ENCODE measurements at regions not wholly inside any gene's neighbourhood (a gene's known extent, or its start where the extent isn't known, plus 50 kb on each side); places are given as distances from the start of the nearest gene placed in this dataset.

DNA sequence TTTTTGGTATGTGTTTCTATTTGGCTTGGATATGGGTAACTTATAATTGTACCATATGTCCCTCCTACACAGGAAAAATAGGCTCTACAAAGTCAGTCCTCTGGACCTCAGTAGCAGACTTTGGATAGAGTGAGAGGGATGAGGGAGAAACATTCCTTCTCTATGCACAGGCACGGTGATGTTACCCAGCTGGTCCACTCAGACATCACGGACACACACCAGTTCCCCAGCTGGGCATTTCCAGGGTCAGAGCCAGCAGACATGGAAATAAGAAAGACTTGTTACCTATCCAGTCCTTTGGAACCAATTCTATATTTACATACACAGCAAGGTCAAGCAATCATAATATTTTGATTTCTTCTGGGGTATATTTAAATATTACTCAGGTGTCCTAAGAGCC, 433.1 kb upstream of the KCNMB2 start (continued):
- TF ChIP-seq MAFG (CRISPR knock-in tag; IDR thresholded peaks at IDR 0.05) (no peak), CBX2 (IDR thresholded peaks at IDR 0.05; ENCODE audit: low read depth, low read length) (no peak), CBX2 (CRISPR knock-in tag; IDR thresholded peaks at IDR 0.05; ENCODE audit: low read depth) (no peak)

DNA sequence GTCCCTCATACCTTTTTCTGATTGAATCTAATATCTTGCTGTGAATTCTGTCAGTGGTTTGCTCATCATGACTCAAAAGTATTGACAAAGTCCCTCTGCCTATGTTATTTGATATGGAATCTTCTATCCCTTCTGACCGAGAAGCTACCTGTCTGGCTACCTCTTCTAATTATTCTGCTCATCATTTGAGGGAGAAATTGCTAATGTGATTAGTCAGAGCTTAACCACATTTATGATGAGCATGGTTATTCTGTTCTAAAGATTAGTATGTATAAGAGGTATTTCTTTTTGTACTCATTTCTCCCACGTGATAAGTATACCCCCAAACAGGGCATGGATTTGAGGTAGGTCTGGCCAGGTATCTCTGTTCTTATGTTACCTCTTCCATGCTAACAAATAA, 428.4 kb upstream of the KCNMB2 start:
- no peak for DNase-seq (ENCODE audit: low spot score)
- 0% methylated on average over 2 of the region's 2 CpGs for WGBS (ENCODE audit: low lambda C conversion rate)
- H3K36me3 ChIP-seq (replicated peaks in 1 of 2; ENCODE audit: control insufficient read depth in 1 of 2, insufficient read depth in 2 of 2, low read length in 2 of 2), result no peaks in the 10 kb centered on the region
- no peak overlapping the region for H2AFZ ChIP-seq (ENCODE audit: low read length)
- H3K9me3 ChIP-seq (ENCODE audit: low read length), result no peaks in the 10 kb centered on the region
- intact Hi-C loops (cut with micrococcal nuclease; ENCODE audit: unreplicated experiment), result no loop called here
- no peak overlapping the region for H3K27ac ChIP-seq (ENCODE audit: extremely low read length, insufficient read depth, low read length)
- H3K4me3 ChIP-seq (replicated peaks in 1 of 3; ENCODE audit: insufficient read depth in 1 of 3, low read depth in 2 of 3, low read length in 3 of 3), result no peak overlapping the region
- H3K27me3 ChIP-seq (ENCODE audit: control insufficient read depth in 1 of 2, insufficient read depth in 2 of 2, low read length in 2 of 2), result no peaks in the 10 kb centered on the region
- no peaks in the 10 kb centered on the region for H4K20me1 ChIP-seq (ENCODE audit: insufficient read depth, low read length)
- no peaks in the 10 kb centered on the region for H3K4me1 ChIP-seq (ENCODE audit: insufficient read depth, low read length)
- no peak overlapping the region for H3K9ac ChIP-seq (ENCODE audit: insufficient read depth, low read depth, low read length)
- no peak for FAIRE-seq
- no peak for ATAC-seq
- ChIA-PET POLR2A (no interaction called here), CTCF (ENCODE audit: low intra/inter-chr PET ratio, low total read pairs) (no interaction called here)
- H3K4me2 ChIP-seq (ENCODE audit: low read depth, low read length), result no peak overlapping the region
- no TSS peak for BruUV-seq (replicated peaks)
- no peaks in the 10 kb centered on the region for H3K79me2 ChIP-seq (ENCODE audit: insufficient read depth, low read length)
- in situ Hi-C loops (cut with HindIII; ENCODE audit: extremely low pct_ligation_motif_present, low pct_unique_long_range_greater_than_20kb), result no loop called here
- TF ChIP-seq LCORL (IDR thresholded peaks at IDR 0.05) (no peak), LCORL (CRISPR knock-in tag; IDR thresholded peaks at IDR 0.05) (no peak), ZNF552 (CRISPR knock-in tag; IDR thresholded peaks at IDR 0.05; ENCODE audit: borderline replicate concordance) (no peak), BORCS8-MEF2B (CRISPR knock-in tag; IDR thresholded peaks at IDR 0.05) (no peak), KDM1A (CRISPR knock-in tag; IDR thresholded peaks at IDR 0.05) (no peak), ZNF33B (CRISPR knock-in tag; IDR thresholded peaks at IDR 0.05) (no peak), DNMT3B (CRISPR knock-in tag; conservative IDR thresholded peaks at IDR 0.05) (no peak)
- TF ChIP-seq, protein P1, sequence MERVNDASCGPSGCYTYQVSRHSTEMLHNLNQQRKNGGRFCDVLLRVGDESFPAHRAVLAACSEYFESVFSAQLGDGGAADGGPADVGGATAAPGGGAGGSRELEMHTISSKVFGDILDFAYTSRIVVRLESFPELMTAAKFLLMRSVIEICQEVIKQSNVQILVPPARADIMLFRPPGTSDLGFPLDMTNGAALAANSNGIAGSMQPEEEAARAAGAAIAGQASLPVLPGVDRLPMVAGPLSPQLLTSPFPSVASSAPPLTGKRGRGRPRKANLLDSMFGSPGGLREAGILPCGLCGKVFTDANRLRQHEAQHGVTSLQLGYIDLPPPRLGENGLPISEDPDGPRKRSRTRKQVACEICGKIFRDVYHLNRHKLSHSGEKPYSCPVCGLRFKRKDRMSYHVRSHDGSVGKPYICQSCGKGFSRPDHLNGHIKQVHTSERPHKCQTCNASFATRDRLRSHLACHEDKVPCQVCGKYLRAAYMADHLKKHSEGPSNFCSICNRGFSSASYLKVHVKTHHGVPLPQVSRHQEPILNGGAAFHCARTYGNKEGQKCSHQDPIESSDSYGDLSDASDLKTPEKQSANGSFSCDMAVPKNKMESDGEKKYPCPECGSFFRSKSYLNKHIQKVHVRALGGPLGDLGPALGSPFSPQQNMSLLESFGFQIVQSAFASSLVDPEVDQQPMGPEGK (CRISPR knock-in tag; IDR thresholded peaks at IDR 0.05), result no peak
- TF ChIP-seq, protein P2, sequence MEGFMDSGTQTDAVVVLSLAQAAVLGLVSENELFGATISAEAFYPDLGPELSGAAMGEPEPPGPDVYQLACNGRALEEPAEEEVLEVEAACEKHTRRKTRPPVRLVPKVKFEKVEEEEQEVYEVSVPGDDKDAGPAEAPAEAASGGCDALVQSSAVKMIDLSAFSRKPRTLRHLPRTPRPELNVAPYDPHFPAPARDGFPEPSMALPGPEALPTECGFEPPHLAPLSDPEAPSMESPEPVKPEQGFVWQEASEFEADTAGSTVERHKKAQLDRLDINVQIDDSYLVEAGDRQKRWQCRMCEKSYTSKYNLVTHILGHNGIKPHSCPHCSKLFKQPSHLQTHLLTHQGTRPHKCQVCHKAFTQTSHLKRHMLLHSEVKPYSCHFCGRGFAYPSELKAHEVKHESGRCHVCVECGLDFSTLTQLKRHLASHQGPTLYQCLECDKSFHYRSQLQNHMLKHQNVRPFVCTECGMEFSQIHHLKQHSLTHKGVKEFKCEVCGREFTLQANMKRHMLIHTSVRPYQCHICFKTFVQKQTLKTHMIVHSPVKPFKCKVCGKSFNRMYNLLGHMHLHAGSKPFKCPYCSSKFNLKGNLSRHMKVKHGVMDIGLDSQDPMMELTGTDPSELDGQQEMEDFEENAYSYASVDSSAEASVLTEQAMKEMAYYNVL (CRISPR knock-in tag; IDR thresholded peaks at IDR 0.05; ENCODE audit: borderline replicate concordance), result no peak
- TF ChIP-seq, protein P3, sequence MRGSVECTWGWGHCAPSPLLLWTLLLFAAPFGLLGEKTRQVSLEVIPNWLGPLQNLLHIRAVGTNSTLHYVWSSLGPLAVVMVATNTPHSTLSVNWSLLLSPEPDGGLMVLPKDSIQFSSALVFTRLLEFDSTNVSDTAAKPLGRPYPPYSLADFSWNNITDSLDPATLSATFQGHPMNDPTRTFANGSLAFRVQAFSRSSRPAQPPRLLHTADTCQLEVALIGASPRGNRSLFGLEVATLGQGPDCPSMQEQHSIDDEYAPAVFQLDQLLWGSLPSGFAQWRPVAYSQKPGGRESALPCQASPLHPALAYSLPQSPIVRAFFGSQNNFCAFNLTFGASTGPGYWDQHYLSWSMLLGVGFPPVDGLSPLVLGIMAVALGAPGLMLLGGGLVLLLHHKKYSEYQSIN (CRISPR knock-in tag; IDR thresholded peaks at IDR 0.05; ENCODE audit: borderline replicate concordance), result no peak
